Ovary (tissue), 7 donors: ENCODE measurements at regions not wholly inside any gene's neighbourhood (a gene's known extent, or its start where the extent isn't known, plus 50 kb on each side); places are given as distances from the start of the nearest gene placed in this dataset.

Experiments used
- DNase-seq, 5 donors: peaks; one replicate each; pipeline ENCODE4 v3.0.0-alpha.2; 2019 to 2020
- H3K27ac ChIP-seq, 2 donors: fragments of 200-600 bp; one replicate each; pipeline versions ENCODE4 v1.5.1 to v1.8.0; 2019 to 2022
- H3K27me3 ChIP-seq: fragments of 200-600 bp; one replicate; pipeline ENCODE4 v1.8.0; 2022
- H3K36me3 ChIP-seq: fragments of 200-600 bp; sonication (generic); one replicate; pipeline ENCODE4 v1.5.1; 2019
- H3K4me1 ChIP-seq: one replicate; pipeline ENCODE4 v1.8.1; 2013; ENCODE audit warnings: mild to moderate bottlenecking, moderate library complexity; ENCODE audit not compliant: insufficient read depth
- H3K4me3 ChIP-seq: fragments of 200-600 bp; sonication (generic); one replicate; pipeline ENCODE4 v1.5.1; 2017
- H3K9me3 ChIP-seq, 2 donors: fragments of 200-600 bp in 1 of 2; sonication (generic) in 1 of 2; one replicate each; pipeline versions ENCODE4 v1.5.1 to v1.8.1; 2013 to 2019; ENCODE audit warnings: mild to moderate bottlenecking in 1 of 2, moderate library complexity in 1 of 2
- EP300 ChIP-seq: sonication (generic); formaldehyde crosslinking; IDR thresholded peaks from one replicate; pipeline ENCODE4 v1.6.1; 2017; ENCODE audit warnings: antibody characterized with exemption
- POLR2A ChIP-seq: fragments of 450-650 bp; IDR thresholded peaks from one replicate; pipeline ENCODE4 v1.6.1; 2017; ENCODE audit warnings: antibody characterized with exemption, mild to moderate bottlenecking, moderate library complexity
- WGBS, 3 donors: extraction: QIAGEN DNeasy Blood & Tissue Kit in 1 of 3; methylation state at CpG; one replicate each; pipeline versions ENCODE4 v1.1.5 to v1.1.7; 2013 to 2017; 5-methylcytosine and 5-hydroxymethylcytosine counted together
- intact Hi-C, 4 donors: fragments of 100-400 bp; cut with DNase I; formaldehyde crosslinking; loops; one replicate each; pipeline versions ENCODE4 v1.11.0 to v1.15.1; 2022 to 2023
- TF ChIP-seq, protein P1 (sequence below), 3 donors: fragments of 450-650 bp in 2 of 3; fragments of 200-600 bp in 1 of 3; IDR thresholded peaks; one replicate each; pipeline versions ENCODE4 v1.5.1 to v1.8.0; 2016 to 2022; ENCODE audit warnings: antibody characterized with exemption in 3 of 3, mild to moderate bottlenecking in 1 of 3
- donor health status: DM: no; HTN: no; CAD: no; lungs with moderate emphysema.
- donor health status: DM: no; HTN: no; CAD: no.
- donor health status: Bipolar disorder and iron deficiency.
- donor health status: DM: no; HTN: no; CAD: no.
- donor health status: DM: yes; HTN: yes; CAD: no.

DNA sequence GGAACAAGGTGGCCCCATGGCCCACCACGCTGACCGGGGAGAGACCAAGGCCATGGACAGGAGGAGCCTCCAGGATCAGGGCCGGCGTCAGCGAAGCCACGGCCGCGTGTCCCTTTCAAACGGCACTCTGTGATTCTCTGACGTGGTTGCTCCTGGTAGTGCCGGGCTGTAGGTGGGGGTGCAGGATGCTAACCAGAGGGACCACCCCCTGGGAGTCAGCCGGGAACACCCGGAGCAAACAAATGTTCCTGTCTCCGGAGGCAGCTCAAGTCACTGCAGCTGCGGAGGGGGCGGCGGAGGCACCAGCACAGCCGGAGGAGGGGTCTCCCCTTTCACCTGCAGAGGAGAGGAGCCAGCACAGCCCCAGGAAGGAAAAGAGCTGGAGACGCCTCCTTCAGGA, 750.6 kb upstream of the SALL3 start:
- DNase-seq: no peak
- TF ChIP-seq, protein P1, sequence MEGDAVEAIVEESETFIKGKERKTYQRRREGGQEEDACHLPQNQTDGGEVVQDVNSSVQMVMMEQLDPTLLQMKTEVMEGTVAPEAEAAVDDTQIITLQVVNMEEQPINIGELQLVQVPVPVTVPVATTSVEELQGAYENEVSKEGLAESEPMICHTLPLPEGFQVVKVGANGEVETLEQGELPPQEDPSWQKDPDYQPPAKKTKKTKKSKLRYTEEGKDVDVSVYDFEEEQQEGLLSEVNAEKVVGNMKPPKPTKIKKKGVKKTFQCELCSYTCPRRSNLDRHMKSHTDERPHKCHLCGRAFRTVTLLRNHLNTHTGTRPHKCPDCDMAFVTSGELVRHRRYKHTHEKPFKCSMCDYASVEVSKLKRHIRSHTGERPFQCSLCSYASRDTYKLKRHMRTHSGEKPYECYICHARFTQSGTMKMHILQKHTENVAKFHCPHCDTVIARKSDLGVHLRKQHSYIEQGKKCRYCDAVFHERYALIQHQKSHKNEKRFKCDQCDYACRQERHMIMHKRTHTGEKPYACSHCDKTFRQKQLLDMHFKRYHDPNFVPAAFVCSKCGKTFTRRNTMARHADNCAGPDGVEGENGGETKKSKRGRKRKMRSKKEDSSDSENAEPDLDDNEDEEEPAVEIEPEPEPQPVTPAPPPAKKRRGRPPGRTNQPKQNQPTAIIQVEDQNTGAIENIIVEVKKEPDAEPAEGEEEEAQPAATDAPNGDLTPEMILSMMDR (IDR thresholded peaks at IDR 0.05): no peak
- TF ChIP-seq POLR2A (no peak), EP300 (no peak)
- Histone ChIP-seq H3K27ac (no peak overlapping the region), H3K9me3 (no peaks in the 10 kb centered on the region), H3K36me3 (no peaks in the 10 kb centered on the region), H3K4me1 (no peaks in the 10 kb centered on the region), H3K27me3 (no peaks in the 10 kb centered on the region), H3K4me3 (no peak overlapping the region)
- WGBS, 3 donors: 39 to 71% (median 56%) methylated on average over 19 of the region's 19 CpGs
- intact Hi-C loops: no loop called here

- DNase-seq: no peak
- TF ChIP-seq POLR2A (no peak), EP300 (no peak)
- TF ChIP-seq, protein P1 (IDR thresholded peaks at IDR 0.05): no peak
These were observed 748.7 kb upstream of the SALL3 start for GRCh38 chr18:78230911-78231310.

GRCh38 chr18:78232196-78232595, 747.4 kb upstream of the SALL3 start:
- no peaks in the 10 kb centered on the region for H3K27me3 ChIP-seq
- H3K9me3 ChIP-seq: no peaks in the 10 kb centered on the region
- H3K36me3 ChIP-seq: no peaks in the 10 kb centered on the region
- TF ChIP-seq, protein P1 (IDR thresholded peaks at IDR 0.05): no peak
- TF ChIP-seq POLR2A (no peak), EP300 (no peak)
- WGBS, 3 donors: 79 to 89% (median 88%) methylated on average over 11 of the region's 11 CpGs
- no peak for DNase-seq
- H3K27ac ChIP-seq: no peak overlapping the region
- no peaks in the 10 kb centered on the region for H3K4me1 ChIP-seq
- intact Hi-C loops: no loop called here
- H3K4me3 ChIP-seq: no peak overlapping the region

More at GRCh38 chr18:78230911-78231310, 748.7 kb upstream of the SALL3 start:
- Histone ChIP-seq H3K4me3 (no peak overlapping the region), H3K9me3 (no peaks in the 10 kb centered on the region), H3K4me1 (no peaks in the 10 kb centered on the region), H3K36me3 (no peaks in the 10 kb centered on the region), H3K27ac (no peak overlapping the region), H3K27me3 (no peaks in the 10 kb centered on the region)
- intact Hi-C loops: no loop called here
- 67 to 78% (median 77%) methylated on average over 4 of the region's 4 CpGs for WGBS, 3 donors

GRCh38 chr18:78237864-78238263, 741.8 kb upstream of the SALL3 start:
- no peak for TF ChIP-seq POLR2A
- no peak for TF ChIP-seq EP300
- TF ChIP-seq, protein P1 (IDR thresholded peaks at IDR 0.05): no peak
- no peaks in the 10 kb centered on the region for H3K27me3 ChIP-seq
- 89 to 97% (median 91%) methylated on average over 12 of the region's 12 CpGs for WGBS, 3 donors
- peaks cover 7% of the 10 kb centered on the region for H3K4me1 ChIP-seq
- intact Hi-C loops: no loop called here
- DNase-seq: no peak
- no peak overlapping the region for H3K27ac ChIP-seq
- H3K36me3 ChIP-seq: no peaks in the 10 kb centered on the region
- H3K4me3 ChIP-seq: no peak overlapping the region
- H3K9me3 ChIP-seq: no peaks in the 10 kb centered on the region
